CD4-positive, alpha-beta T cell treated with Interleukin-12 subunit alpha and Interleukin-12 subunit beta, for 1 hour (primary cell): ENCODE measurements at regions not wholly inside any gene's neighbourhood (a gene's known extent, or its start where the extent isn't known, plus 50 kb on each side); places are given as distances from the start of the nearest gene placed in this dataset.
"Not testable (repeated sequence)": the region's sequence is repeated elsewhere in the genome, so short reads cannot be mapped to it uniquely, and the experiment has no call there.

Experiments used
- DNase-seq: peaks from one replicate; pipeline ENCODE4 v3.0.0-alpha.2; 2020

- no peak for DNase-seq
Observed at GRCh38 chr6:85810558-85810957, 167.9 kb upstream of the SYNCRIP start.

DNA sequence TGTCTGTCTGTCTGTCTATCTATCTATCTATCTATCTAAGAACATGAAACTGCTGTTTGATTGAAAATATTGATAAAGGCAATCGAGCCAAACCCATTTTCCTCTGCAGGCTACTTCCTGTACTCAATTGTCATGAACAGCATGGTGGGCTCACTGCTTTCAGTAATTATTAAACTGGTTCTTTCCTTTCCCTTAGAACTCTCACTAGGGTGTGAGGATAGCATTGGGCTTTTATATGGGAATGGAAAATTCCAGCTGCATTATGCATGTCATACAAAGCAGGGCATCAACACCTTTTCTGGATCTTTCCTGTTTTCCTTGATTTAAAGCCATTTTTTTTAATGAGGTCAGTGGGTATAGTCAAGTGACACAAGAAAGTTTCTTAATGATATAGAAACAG is 161.0 kb upstream of the SYNCRIP start:
- no peak for DNase-seq

GRCh38 chr6:85802162-85802561 is 159.5 kb upstream of the SYNCRIP start:
- DNase-seq, result no peak

- no peak for DNase-seq
Observed at GRCh38 chr6:85798931-85799652, 156.4 kb upstream of the SYNCRIP start.

DNA sequence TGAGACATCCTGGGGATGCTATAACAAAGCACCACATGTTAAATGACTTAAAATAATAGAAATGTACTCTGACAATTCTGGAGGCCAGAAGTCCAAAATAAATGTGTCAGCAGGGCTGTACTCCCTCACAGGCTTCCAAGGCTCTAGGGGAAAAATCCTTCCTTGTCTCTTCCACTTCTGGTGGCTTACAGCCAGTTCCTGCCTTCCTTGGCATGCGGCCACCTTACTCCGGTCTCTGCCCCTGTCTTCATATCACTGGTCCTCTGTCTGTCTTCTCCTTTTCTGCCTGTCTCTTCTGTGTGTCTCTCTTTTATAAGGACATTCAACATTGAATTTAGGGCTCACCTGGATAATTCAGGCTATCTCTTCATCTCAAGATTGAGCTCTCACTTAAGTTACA is 155.3 kb upstream of the SYNCRIP start:
- DNase-seq, result no peak

- DNase-seq, result no peak
Observed at GRCh38 chr6:85795945-85796344, 153.3 kb upstream of the SYNCRIP start.

- no peak for DNase-seq
Observed at GRCh38 chr6:85792254-85792653, 149.6 kb upstream of the SYNCRIP start.

GRCh38 chr6:85775883-85776282 is 133.2 kb upstream of the SYNCRIP start:
- DNase-seq, result no peak

- DNase-seq, result no peak
Observed at GRCh38 chr6:85772641-85773040, 130.0 kb upstream of the SYNCRIP start.

GRCh38 chr6:85771925-85772430 is 129.3 kb upstream of the SYNCRIP start:
- DNase-seq, result no peak

DNA sequence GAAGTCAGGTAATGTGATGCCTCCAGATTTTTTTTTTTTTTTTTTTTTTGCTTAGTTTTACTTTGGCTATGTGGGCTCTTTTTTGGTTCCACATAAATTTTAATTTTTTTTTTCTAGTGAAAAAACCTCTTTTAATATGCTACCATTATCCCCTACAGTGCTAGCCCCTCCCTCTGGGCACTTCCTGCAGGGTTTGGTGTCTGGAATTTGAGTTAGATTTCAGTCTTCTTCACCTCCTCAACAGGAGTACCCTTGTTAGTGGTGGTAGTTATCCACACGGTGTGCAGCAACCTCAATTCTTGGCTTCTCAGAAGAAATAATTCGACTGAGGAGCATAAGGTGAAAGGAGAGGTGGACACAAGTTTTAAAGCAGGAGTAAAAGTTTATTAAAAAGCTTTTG is 128.8 kb upstream of the SYNCRIP start:
- no peak for DNase-seq

DNA sequence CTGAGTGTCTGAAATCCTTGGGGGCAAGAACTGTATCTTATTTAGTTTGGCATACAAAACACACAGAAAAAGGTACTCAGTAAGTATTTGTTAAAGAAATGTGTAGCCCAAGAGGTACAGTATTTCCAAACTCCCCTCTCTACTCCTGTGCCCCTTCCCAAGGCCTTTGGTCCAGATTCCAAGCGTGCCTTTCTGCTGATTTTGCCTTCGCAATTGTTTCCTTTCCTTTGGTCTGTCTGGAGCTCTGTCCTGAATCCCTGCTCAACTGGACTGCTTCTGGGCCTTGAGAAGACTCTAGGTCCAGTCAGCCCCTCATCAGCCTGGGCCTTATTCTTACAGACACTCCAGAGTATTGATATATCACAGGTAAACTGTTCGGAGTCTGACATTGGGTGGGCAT is 122.2 kb upstream of the SYNCRIP start:
- no peak for DNase-seq

- DNase-seq, result no peak
Observed at GRCh38 chr6:85756982-85757381, 114.3 kb upstream of the SYNCRIP start.

DNA sequence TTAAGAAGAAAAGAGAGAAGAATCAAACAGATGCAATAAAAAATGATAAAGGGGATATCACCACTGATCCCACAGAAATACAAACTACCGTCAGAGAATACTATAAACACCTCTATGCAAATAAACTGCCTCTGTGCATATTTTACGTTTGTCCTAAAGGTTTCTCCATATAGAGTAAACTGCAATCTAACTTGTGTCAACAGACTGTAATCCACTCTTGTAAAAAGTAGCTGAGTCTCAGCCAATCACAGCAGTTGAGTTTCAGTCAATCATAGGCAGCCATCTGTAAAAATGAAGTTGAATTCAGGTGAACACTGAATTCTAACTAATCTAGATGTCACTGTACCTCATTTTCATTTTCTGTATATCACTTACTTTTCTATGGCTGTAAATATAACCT is 112.2 kb upstream of the SYNCRIP start:
- DNase-seq, result no peak

- DNase-seq, result no peak
Observed at GRCh38 chr6:85752602-85753001, 109.9 kb upstream of the SYNCRIP start.

DNA sequence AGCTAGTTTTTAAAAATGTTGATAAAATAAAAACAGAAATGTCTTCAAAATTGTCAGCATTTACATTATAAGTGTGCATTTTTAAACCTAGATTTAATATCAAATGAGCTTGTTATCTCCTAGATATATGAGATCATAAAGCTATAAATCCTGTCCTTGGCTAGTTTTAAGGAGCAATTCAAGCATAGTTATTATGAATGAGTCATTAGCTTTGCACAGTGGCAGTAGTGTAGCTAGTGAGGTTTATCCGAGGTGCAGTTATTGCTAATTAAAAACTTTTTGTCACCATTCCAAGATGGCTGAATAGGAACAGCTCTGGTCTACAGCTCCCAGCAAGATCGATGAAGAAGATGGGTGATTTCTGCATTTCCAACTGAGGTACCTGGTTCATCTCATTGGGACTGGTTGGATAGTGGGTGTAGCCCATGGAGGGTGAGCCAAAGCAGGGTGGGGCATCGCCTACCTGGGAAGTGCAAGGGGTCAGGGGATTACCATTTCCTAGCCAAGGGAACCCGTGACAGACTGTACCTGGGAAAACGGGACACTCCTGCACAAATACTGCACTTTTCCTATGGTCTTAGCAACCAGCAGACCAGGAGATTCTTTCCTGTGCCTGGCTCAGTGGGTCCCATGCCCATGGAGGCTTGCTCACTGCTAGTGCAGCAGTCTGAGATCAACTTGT is 108.8 kb upstream of the SYNCRIP start:
- DNase-seq, result no peak

- not testable (repeated sequence) for DNase-seq
Observed at GRCh38 chr6:85750146-85750545, 107.5 kb upstream of the SYNCRIP start.

DNA sequence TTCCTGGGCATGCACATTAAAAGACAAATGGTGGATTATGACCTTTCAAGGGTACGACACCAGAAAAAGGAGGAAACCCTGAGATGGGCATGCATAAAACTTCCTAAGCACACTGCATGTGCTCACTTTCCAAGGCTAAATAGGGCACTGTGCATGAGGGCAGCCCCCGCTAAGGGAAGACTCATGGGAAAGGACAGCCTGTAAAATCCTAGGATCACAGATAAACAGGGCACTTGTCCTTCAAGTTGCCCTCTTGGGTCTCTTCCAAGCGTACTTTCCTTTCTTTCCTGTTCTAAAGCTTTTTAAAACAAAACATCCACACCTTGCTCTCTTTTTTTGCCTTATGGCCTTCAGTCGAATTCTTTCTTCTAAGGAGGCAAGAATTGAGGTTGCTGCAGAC is 106.5 kb upstream of the SYNCRIP start:
- no peak for DNase-seq

DNA sequence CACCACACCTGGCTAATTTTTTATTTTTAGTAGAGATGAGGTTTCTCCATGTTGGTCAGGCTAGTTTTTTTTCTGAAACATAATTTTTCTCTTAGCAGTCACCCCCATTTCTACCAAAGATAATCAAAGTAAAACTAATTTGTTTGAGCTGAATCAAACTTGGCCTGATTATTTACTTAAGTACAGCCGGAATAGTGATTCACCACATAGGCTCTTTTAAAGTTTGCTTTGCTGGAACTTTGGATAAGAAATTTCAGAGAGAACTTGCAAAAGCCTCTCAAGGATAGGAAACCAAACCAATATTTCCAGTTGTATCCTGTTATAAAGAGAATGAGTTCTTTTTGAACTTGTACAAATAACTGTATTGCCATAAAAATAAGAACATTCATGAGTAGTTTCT is 105.0 kb upstream of the SYNCRIP start:
- no peak for DNase-seq

GRCh38 chr6:85747093-85747492 is 104.4 kb upstream of the SYNCRIP start:
- no peak for DNase-seq

DNA sequence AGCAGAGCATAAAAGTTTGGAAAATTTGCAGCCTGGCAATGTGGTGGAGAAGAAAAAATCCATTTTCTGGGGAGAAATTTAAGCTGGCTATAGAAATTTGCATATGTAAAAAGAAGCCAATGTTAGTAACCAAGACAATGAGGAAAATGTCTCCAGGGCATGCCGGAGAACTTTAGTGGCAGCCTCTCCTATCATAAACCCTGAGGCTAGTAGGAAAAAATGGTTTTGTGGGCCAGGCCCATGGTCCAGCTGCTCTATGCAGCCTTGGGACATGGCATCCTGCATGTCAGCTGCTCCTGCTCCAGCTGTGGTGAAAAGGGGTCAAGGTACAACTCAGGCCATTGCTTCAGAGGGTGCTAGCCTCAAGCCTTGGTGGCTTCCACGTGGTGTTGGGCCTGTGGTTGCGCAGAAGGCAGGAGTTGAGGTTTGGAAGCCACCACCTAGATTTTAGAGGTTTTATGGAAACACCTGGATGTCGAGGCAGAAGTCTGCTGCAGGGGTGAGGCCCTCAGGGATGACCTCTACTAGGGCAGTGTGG is 101.8 kb upstream of the SYNCRIP start:
- DNase-seq, result no peak

DNA sequence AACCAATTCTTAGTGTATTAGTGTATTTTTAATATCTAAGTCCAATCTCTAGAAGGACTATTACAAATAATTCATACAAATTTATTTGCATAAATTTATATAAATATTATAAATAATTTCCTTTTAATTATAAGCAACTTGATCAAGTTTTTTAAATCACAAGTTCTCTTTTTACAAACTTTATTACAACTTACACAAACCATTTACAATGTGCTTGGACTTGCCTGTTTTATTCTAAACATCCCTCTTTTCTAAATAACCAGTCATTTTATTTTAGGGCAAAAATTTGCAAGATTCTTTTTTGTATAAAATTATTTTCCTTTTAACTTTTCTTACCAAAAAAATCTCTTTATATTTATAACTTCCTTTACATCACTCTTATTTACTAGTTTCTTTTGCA is 83.5 kb upstream of the SYNCRIP start:
- DNase-seq, result no peak

DNA sequence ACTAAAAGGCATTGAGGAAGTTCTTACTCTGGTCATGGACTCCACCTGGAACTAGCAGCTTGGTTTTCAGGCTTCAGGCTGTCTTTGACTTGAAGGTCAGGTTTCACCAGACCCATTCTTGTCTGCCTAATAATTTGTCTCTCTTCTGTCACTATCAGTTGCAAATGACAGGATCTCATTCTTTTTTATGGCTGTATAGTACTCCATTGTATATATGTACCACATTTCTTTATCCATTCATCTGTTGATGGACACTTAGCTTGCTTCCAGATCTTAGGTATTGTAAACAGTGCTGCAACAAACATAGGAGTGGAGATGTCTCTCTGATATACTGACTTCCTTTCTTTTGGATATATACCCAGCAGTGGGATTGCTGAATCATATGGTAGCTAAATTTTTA is 73.1 kb upstream of the SYNCRIP start:
- no peak for DNase-seq

GRCh38 chr6:85714893-85715530 is 72.3 kb upstream of the SYNCRIP start:
- DNase-seq, result no peak
